ENCODE measurements at regions not wholly inside any gene's neighbourhood (a gene's known extent, or its start where the extent isn't known, plus 50 kb on each side); places are given as distances from the start of the nearest gene placed in this dataset.

GRCh38 chr18:40685219-40685618, 1269.8 kb upstream of the PIK3C3 start:
- TF ChIP-seq POLR2AphosphoS5 (IDR thresholded peaks at IDR 0.05) (no peak), CTCF (IDR thresholded peaks at IDR 0.05 in 8 of 11, conservative IDR thresholded peaks at IDR 0.05 in 3 of 11) (no peak)
